GM12891 (cell line): ENCODE measurements at regions not wholly inside any gene's neighbourhood (a gene's known extent, or its start where the extent isn't known, plus 50 kb on each side); places are given as distances from the start of the nearest gene placed in this dataset.

Source experiments
- POLR2A ChIP-seq: IDR thresholded peaks from 2 replicates; pipeline ENCODE4 v1.6.1; 2011; ENCODE audit warnings: low read depth, low read length, control low read depth
- POLR2AphosphoS5 ChIP-seq: IDR thresholded peaks from 2 replicates; pipeline ENCODE4 v1.6.1; 2011; ENCODE audit warnings: low read depth, low read length, control low read depth
- SPI1 ChIP-seq: IDR thresholded peaks from 2 replicates; pipeline ENCODE4 v1.6.1; 2011; ENCODE audit warnings: low read depth, low read length, control low read depth
- TAF1 ChIP-seq: IDR thresholded peaks from 2 replicates; pipeline ENCODE4 v1.6.1; 2011; ENCODE audit warnings: low read depth, low read length, control low read depth

DNA sequence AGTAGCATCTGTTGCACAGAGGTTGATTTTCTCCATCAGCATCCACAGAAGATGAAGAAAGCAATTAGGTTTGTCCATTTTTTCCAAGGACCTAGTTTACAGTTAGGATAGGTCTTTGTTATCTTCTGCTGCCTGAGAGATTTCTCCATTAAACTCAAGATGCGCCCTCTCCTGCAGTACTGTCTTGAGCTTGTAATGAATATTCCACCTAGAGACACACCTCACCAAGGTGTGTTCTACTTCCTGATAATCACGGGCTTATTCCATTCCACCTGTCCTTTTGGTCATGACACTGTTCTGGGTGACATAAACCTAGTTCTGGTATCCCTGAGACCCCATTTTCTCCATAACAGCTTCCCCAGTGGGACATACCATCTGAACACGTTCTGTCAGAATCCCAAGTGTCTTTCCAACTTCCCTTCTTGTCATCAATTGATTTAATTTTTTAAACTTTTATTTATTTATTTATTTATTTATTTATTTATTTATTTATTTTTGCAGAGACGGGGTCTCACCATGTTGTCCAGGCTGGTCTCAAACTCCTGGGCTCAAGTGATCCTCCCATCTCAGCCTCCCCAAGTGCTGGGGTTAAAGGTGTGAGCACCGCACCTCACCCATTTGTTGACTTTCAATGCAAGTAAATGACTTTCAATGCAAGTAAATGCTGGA, 75.6 kb upstream of the HS3ST5 start:
- TF ChIP-seq POLR2A (no peak), POLR2AphosphoS5 (no peak), SPI1 (no peak), TAF1 (no peak)
